ENCODE measurements at regions not wholly inside any gene's neighbourhood (a gene's known extent, or its start where the extent isn't known, plus 50 kb on each side); places are given as distances from the start of the nearest gene placed in this dataset.

GRCh38 chr16:59168461-59169114 is 434.5 kb upstream of the GOT2 start:
- TF ChIP-seq TAF1 (IDR thresholded peaks at IDR 0.05; ENCODE audit: borderline replicate concordance, insufficient read depth, low read length) (no peak), POLR2AphosphoS5 (IDR thresholded peaks at IDR 0.05; ENCODE audit: low read depth, low read length) (no peak), REST (IDR thresholded peaks at IDR 0.05; ENCODE audit: insufficient read depth in 1 of 2, low read depth in 2 of 2, low read length in 2 of 2) (no peak), SIN3A (IDR thresholded peaks at IDR 0.05; ENCODE audit: borderline replicate concordance, insufficient read depth, low read length) (no peak), FOXP2 (optimal IDR thresholded peaks at IDR 0.05; ENCODE audit: borderline replicate concordance, extremely low read depth, extremely low read length, insufficient read depth) (no peak)

GRCh38 chr16:59164461-59164860 is 430.3 kb upstream of the GOT2 start:
- TF ChIP-seq SIN3A (IDR thresholded peaks at IDR 0.05; ENCODE audit: borderline replicate concordance, insufficient read depth, low read length) (no peak; the same call in 1 of the 2 replicates), REST (IDR thresholded peaks at IDR 0.05; ENCODE audit: insufficient read depth in 1 of 2, low read depth in 2 of 2, low read length in 2 of 2) (peak; percentile 87 to 98)

GRCh38 chr16:59163371-59164055 is 429.4 kb upstream of the GOT2 start:
- TF ChIP-seq TAF1 (IDR thresholded peaks at IDR 0.05; ENCODE audit: borderline replicate concordance, insufficient read depth, low read length) (no peak), REST (IDR thresholded peaks at IDR 0.05; ENCODE audit: insufficient read depth in 1 of 2, low read depth in 2 of 2, low read length in 2 of 2) (no peak), FOXP2 (optimal IDR thresholded peaks at IDR 0.05; ENCODE audit: borderline replicate concordance, extremely low read depth, extremely low read length, insufficient read depth) (no peak), POLR2AphosphoS5 (IDR thresholded peaks at IDR 0.05; ENCODE audit: low read depth, low read length) (no peak), SIN3A (IDR thresholded peaks at IDR 0.05; ENCODE audit: borderline replicate concordance, insufficient read depth, low read length) (no peak)

- no peak for TF ChIP-seq FOXP2 (optimal IDR thresholded peaks at IDR 0.05; ENCODE audit: borderline replicate concordance, extremely low read depth, extremely low read length, insufficient read depth)
- TF ChIP-seq TAF1 (IDR thresholded peaks at IDR 0.05; ENCODE audit: borderline replicate concordance, insufficient read depth, low read length) = no peak
- no peak for TF ChIP-seq SIN3A (IDR thresholded peaks at IDR 0.05; ENCODE audit: borderline replicate concordance, insufficient read depth, low read length)
- TF ChIP-seq REST (IDR thresholded peaks at IDR 0.05; ENCODE audit: insufficient read depth in 1 of 2, low read depth in 2 of 2, low read length in 2 of 2) = no peak
- TF ChIP-seq POLR2AphosphoS5 (IDR thresholded peaks at IDR 0.05; ENCODE audit: low read depth, low read length) = no peak
These were observed 427.6 kb upstream of the GOT2 start for GRCh38 chr16:59161679-59162078.

All from PFSK-1 (cell line).